HG03175 (cell line): ENCODE measurements at regions not wholly inside any gene's neighbourhood (a gene's known extent, or its start where the extent isn't known, plus 50 kb on each side); places are given as distances from the start of the nearest gene placed in this dataset.
A peak's percentile ranks its signal among the peaks of the same experiment; 100 is the strongest.

Experiments
- ATAC-seq: cut with Tn5 transposase; IDR thresholded peaks from one replicate; pipeline ENCODE4 v1.9.1; 2021; ENCODE audit warnings: mild to moderate bottlenecking, moderate library complexity; ENCODE audit not compliant: unreplicated experiment

DNA sequence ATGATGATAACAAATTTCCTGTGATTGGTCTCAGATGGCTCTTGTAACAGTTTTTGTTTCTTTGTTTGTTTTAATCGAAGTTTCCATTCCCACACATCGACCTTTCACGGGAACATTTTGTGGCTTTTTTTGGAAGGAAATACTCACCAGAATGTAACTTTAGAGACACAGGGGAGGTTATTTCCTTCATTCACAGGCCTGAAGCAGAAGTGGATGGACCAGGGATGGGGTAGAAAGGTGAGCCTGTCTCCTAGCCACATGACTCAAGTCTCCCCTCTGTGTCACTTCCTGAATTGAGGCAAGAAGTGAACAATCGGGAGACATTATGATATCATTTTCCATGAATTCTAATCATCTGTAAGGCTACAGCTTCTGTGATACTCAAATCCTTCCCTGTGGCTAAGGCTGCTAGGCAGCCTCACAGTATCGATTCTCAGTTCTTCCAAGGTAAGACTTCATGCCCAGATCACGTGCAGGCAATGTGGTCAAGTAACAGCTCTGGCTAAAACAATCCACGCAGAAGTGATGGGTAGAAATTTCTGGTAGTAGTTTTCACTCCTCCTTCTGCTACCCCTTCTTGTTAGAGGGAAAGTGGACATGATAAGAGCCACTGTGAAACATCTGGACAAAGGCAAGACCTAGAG is 203.9 kb upstream of the NEBL start:
- ATAC-seq: no peak

DNA sequence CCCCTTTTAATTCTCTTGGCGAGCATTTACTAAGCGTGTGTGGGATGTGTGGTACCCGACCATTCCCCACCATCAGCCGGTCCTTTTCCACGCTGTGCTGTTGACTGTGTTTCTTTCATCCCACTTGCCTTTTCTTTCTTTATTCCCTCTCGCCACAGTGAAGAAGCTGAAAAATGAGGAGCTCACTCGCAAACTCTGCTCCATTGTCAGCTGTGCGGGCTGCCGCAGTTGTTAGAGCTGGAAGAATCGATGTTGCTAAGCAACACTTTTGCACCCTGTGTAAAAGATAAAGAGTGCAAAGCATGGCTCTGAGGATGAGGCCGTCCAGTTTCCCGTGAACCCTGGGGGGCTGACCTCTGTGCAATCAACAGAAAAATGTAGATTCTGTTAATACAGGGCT is 203.1 kb upstream of the NEBL start:
- ATAC-seq: no peak

DNA sequence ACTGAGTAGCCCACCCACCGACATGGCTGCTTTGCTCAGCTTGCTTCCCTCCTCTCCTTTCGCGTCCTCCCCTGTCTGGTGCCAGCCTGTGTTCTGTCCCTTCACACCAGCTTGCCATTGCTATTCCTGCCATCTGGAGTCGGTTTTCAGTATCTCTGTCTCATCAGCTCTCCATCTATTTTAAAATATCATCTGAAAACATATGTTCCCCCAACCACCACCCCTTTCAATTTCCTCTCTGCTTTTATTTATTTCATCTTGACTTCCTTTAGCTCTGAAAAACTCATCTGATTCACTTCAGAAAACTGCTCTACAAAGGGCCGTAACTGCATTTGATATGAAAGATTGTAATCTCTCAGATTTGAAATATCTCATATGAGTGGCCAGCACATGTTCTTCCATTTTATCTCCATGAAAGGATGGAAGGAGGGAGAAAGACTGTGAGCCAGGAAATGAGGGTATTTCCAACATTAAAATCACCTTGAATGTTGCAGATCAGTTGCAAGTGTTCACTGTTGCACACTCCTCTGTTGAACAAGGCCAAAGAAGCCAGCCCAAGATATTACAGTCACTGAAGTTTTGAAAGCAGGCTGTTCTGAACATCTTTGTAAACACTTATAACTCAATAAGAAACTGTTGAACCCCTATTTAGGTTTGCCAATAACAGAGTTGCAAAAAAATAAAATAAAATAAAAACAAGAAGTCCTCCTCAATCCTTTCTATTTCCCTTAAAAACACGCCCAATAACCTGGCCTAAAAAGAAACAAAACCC is 202.4 kb upstream of the NEBL start:
- ATAC-seq: no peak

DNA sequence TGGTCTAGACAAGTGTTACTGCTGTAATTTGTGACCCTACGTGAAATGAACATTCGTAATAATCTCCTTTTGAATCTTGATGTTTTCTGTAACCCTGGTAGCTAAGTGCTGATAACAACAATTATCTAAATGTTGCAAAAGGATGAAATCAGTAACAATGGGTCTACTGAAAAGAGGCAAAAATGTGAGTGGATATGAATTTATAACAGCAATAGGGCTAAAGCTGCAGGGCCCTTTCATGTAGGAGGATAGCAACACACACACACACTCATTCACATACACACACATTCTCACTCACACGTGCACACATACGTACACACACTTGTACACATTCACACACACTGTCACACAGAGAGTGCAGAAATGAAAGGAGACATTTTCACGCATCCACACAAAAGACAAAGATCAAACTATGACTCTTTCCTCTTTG is 200.8 kb upstream of the NEBL start:
- ATAC-seq: no peak

DNA sequence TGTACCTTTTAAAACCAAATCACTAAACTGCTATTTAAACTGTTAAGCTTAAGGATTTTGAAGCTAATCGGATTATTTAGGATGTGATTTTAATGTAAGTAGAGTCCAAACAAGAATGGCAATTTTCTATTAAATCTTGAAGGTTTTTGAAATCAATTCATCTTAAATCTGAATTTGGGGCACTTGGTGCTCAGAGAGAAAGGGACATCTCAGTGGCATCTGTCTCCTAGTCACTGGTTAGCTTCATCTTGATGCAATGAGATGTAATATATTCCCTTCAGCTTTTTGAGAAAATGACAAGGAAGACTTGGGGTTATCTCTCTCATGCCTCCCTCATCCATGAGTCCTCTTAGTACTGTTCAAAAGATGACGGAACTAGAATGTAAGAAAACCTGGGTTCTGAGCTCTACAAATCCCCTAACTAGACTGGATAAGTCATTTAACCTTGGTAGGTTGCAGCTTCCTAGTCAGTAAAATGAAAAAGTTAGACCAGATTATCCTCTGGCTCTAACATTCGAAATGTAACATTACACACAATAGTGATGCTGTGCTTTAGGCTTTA is 198.5 kb upstream of the NEBL start:
- no peak for ATAC-seq

DNA sequence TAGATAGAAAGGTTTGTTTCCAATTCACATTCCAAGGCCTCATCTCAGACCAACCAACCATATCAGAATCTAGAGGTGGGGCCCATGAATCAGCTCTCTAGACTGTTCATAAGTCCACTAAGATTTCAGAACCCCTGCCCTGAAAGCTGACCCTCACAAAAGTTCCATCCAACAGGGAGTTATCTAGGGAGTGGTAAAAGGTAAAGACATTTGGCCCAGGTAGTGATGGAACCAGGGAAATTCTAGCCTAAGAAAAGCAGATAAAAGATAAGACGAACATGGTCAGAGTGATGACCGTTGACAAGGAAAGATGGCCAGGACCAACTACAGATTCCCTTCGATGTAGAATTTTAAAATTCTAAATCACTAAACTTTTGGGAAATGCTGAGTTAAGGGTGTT is 198.0 kb upstream of the NEBL start:
- ATAC-seq: no peak

DNA sequence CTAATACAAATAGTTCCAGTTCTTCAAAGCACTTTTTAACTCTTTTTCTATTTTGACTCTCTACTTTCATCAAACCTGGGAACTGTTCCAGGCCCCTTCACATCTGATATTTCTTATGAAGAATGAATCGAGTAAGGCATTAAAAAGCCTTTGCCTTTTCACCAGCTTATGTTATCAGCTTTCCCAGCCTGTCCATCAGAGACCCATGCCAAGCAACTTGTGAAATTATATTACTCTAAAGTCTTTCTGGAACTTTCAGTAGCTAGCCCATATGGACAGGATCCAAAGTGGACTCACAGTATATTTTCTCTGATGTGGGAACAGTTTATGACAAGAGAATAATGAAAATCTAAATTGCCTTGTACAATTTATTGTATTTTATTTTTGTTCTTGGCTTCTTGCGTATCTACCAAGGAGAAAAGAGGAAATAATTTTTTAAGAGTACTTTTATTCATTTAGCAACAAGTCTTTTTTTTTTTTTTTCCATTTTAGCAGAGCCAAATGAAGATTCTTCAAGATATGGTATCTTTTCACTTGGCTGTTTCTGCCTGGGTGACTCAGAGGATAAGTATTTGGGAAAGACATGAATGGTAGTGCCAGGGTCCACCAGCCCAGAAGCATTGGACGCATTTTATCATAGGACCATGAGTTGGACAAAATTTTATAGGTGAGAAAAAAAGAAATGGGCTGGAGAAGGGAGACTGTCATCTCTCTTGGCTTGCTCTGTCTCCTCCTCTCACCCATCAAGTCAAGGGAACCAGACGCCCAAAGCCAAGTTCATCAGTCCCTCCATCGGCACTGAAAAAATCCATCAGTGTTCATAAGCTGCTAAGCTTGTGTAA is 195.8 kb upstream of the NEBL start:
- ATAC-seq: no peak

DNA sequence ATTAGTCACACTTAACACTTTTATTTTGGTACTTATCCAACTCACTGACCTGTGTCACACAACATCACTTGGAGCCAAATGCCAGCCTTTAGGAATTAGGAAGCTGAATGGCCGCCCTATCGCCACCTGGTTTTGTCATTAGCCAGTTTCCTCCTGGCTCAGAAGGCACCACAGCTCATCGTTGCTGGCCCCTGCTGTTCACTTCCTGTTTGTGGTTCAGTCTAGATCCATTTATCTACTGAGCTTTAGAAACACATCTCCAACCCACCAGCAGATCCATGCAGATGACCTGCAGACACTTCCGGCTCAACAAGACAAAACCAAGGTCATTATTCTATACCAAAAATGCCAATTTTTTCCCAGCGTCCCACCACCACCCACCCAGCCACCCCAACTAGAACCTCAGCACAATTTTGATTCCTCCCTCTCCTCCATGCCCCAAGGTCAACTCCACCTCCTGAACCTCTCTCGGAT is 193.5 kb upstream of the NEBL start:
- ATAC-seq: no peak

DNA sequence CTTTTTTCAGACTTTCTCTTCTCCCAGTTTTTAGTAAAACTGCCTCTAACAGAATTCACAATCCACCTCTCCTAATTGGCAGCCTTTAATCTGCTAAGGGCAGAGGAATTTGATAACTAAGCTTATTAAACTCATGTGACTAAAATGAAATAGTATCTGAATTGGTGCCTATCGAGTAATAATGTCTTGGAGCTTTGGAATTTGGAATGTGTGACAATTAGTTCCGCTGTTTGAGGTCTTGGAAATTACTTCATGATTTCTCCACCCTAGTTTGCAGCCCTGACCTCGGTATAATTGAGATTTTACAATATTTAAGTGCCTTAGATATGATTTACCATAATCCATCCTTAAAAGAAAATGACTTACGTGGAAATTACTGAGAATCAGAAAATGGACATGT is 190.4 kb upstream of the NEBL start:
- ATAC-seq: no peak

DNA sequence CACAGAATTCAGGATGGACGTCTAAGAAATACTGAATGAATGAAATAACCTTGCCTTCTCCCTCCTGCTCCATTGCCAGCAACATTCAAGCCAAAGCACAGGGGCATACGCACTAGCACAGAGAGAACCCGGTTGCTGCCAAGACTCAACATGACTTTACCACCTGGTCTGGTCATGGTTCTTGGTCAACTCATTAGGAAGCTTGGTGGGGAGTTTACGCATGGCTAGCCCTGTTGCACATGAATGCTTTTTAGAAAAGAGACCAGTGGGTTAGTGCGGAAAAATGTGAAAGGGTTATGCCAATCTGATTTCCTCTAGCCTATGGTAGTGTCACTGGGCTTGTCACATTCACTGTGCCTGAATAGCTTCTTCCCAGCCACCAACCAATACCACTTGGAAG is 187.6 kb upstream of the NEBL start:
- no peak for ATAC-seq

DNA sequence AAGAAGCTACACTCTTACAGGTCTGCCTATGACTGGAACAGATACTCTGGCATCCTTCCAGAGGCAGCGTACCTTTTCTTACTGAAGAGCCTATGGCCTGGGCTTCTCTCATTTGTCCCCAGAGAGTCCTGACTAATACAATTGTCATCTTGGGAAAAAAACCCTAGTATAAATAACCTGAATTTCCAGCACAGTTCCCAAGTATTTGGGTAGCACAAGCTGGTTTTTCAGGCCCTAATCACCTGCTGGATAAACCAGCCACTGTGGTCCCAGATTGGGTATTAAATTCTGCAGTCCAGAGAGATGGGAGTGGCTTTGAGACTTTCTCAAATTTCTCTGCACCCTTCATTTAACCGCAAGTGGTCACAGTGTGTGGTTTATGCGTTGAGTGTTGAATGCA is 186.8 kb upstream of the NEBL start:
- no peak for ATAC-seq

DNA sequence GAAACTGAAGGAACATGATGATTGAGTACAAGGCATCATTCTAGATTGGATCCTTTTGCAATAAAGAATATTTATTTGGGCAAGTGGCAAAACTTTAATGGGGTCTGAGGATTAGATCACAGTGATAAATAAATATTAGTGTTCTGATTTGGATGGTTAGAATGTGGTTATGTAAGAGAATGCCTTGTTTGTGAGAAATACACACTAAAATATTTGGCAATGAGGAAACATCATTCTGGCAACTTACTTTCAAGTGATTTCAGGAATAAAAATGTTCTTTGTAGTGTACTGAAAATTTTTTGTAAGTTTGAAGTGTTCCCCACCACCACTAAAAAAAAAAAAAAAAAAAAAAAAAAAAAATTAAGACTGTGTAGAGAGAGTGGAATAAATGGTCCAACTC is 185.1 kb upstream of the NEBL start:
- ATAC-seq: no peak

DNA sequence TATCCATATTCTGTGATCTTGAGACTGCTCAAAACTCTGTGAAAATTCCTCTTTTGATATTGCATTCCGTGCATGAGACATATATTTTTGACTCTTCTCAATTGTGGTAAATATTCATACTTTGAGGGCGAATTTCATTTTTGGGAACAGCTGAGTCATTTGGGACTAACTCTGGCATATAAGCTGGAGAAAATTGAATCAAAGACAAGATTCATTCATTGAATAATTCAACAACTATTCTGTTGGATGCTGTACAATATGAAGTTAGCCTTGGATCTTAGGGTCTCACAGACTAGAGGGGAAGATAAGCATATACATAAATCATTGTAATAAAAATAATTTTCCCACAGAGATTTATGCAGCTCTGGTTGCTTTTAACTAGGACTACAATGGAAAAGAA is 183.2 kb upstream of the NEBL start:
- ATAC-seq: no peak

DNA sequence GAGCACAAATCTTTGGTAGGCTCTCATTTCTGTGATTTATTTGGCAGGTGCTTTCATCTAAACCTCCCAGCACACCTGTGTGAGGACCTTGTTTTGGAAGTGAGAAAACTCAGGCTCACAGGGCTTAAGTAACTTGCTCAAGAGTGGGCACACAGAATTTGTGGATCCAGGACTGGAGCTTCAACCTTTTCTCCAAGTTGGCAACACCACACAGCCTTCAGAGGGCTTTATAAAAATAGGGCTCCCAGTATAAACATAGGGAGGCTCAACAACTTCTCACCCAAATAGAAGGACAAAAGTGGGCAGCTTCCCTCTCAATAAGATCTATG is 182.2 kb upstream of the NEBL start:
- ATAC-seq: no peak

DNA sequence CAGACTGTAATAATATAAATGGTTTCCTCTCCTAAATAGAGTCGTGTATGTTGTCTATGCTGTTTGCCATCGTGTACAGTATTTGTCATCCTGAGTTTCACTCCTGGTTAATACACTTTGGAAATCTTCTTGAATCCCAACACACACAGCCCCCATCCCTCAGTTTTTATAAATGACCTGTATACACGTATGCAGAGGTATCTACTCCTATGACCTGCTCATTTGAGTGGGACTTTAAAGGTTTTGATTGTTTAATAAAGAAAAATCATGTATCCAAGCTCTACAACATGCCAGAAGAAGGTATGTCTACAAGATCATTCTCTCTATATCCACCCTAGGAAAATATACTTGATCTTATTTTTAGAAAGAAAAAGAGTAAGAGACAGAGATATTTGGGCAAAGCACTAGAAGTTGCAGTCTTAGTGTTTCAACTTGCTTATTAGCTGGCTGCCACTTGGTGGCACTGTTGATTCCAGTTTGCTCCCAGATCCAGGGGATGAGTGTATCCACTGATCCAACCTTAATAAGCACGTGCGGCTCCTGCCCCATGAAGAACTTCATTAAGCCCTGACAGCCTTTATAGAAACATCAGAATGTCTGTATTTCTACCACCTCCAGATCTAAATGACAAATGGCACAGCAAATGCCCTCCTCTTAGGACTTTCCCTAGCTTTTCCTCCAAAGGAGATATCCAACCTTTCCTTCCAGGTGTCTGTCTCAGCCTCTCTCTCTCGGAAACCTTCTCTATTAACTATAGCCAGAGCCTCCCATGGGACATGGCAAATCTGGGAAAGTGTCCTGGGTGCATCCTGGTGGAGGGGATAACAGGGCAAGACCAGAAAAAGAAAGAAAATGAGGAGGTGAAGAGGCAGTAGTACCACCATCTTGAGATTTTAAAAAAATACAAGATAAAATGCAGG is 181.6 kb upstream of the NEBL start:
- peak; percentile 72 for ATAC-seq

DNA sequence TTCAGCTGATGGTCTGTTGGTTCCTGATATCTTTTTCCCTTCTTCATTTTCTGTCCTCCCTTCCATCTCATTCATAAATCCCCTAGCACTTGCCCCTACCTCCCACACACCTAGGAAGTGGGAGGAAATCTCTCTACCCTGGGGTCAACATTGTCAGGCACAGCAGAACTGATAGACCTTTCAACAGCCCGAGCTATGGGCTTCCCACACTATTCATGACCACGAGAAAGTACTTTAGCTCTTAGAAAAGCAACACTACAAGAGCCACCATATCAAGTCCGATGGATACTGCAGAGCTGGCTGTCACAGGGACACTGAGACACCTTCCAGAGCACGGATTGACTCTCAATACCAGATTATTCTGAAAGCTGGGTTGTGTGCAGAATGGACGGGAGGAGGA is 180.6 kb upstream of the NEBL start:
- ATAC-seq: no peak

DNA sequence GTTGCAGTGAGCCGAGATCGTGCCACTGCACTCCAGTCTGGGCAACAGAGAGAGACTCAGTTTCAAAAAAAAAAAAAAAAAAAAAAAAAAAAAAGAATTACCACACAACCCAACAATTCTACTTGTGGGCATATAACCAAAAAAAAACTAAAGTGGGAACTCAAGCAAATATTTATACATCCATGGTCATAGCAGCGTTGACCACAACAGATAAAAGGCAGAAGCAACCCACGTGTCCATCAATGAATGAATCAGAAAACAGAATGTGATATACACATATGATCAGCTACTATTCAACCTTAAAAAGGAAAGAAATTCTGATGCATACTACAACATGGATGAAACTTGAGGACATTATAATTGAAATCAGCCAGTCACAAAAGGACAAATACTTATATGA is 179.3 kb upstream of the NEBL start:
- ATAC-seq: no peak

DNA sequence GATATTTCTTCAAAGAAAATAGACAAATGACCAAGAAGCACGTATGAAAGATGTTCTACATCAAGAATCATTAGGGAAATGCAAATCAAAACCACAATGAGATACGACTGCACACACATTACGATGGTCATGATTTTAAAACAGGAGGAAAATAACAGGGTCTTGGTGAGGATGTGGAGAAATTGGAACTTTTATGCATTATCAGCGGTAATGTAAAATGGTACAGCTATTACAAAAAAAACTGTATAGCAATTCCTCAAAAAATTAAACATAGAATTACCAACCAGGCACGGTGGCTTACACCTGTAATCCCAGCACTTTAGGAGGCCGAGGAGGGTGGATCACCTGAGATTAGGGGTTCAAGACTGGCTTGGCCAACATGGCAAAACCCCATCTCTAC is 178.8 kb upstream of the NEBL start:
- no peak for ATAC-seq

DNA sequence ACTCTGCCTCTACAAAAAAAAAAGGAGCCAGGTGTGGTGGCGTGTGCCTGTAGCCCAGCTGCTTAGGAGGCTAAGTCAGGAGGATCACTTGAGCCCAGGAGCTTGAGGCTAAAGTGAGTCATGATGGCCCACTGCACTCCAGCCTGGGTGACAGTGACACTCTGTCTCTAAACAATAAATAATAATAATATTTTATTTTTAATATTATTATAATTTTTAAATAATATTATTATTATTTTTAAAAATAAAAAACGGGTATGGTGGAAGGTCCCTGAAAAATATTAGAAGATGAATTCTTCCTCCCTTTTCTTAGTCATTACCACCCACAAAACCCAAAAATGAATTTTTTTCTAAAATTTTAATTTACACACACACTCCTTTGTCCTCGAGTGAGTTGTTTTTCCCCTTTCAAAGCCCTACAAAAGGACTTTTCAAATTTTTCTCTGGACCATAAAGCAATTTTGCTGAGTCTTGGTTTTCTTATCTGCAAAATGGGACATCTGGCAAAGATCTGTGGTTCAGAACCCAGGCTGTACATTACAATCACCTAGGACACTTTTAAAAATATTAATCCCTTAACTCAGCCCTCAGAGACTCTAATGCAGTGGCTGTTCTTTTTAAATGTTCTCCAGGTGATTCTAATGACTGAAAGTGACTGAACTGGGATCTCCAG is 174.0 kb upstream of the NEBL start:
- no peak for ATAC-seq
